Natural killer cell (primary cell): ENCODE measurements at regions not wholly inside any gene's neighbourhood (a gene's known extent, or its start where the extent isn't known, plus 50 kb on each side); places are given as distances from the start of the nearest gene placed in this dataset.

Source experiments
- ATAC-seq, 3 donors: fragments of 150-1000 bp in 2 of 3; fragments of 200-7000 bp in 1 of 3; cut with Tn5 transposase; 1 replicate in 1 of 3; 2 replicates in 2 of 3; pipeline ENCODE4 v1.10.0; 2021; ENCODE audit warnings: mild to moderate bottlenecking in 2 of 3, moderate library complexity in 2 of 3
- DNase-seq, 2 donors: peaks; one replicate each; pipeline versions ENCODE4 v3.0.0 to v3.0.0-alpha.2; 2013 to 2021; ENCODE audit warnings: mixed read lengths in 1 of 2
- H3K27ac ChIP-seq: one replicate; pipeline ENCODE4 v1.5.1; 2013; ENCODE audit warnings: mild to moderate bottlenecking, low read length
- H3K27me3 ChIP-seq: one replicate; pipeline ENCODE4 v1.6.1; 2013; ENCODE audit warnings: low read length; ENCODE audit not compliant: control insufficient read depth, insufficient read depth
- H3K36me3 ChIP-seq: one replicate; pipeline ENCODE4 v1.6.1; 2013; ENCODE audit warnings: low read length; ENCODE audit not compliant: control insufficient read depth, insufficient read depth
- H3K4me1 ChIP-seq: one replicate; pipeline ENCODE4 v1.6.1; 2013; ENCODE audit warnings: low read length; ENCODE audit not compliant: control insufficient read depth, insufficient read depth
- H3K4me3 ChIP-seq: one replicate; pipeline ENCODE4 v1.5.1; 2013; ENCODE audit warnings: low read length
- H3K9me3 ChIP-seq: one replicate; pipeline ENCODE4 v1.6.1; 2013; ENCODE audit warnings: low read length; ENCODE audit not compliant: control insufficient read depth, insufficient read depth
- H3K27ac Mint-ChIP-seq, 2 donors: one replicate each; pipeline ENCODE4 v1.8.0; 2022; ENCODE audit warnings: mild to moderate bottlenecking in 2 of 2, mixed read lengths in 2 of 2, moderate library complexity in 1 of 2
- H3K27me3 Mint-ChIP-seq, 2 donors: one replicate each; pipeline ENCODE4 v1.8.0; 2022; ENCODE audit warnings: low read depth in 2 of 2, mixed read lengths in 2 of 2
- H3K36me3 Mint-ChIP-seq: one replicate; pipeline ENCODE4 v1.8.0; 2022; ENCODE audit warnings: mixed read lengths
- H3K4me1 Mint-ChIP-seq, 2 donors: one replicate each; pipeline ENCODE4 v1.8.0; 2022; ENCODE audit warnings: mixed read lengths in 2 of 2
- H3K4me3 Mint-ChIP-seq: one replicate; pipeline ENCODE4 v1.8.0; 2022; ENCODE audit warnings: mild to moderate bottlenecking, moderate library complexity, mixed read lengths
- H3K9me3 Mint-ChIP-seq, 2 donors: one replicate each; pipeline ENCODE4 v1.8.0; 2022; ENCODE audit warnings: mixed read lengths in 2 of 2
- CTCF ChIP-seq: fragments of 200-600 bp; IDR thresholded peaks from one replicate; pipeline ENCODE4 v1.8.0; 2022; ENCODE audit warnings: antibody characterized with exemption
- WGBS: methylation state at CpG from one replicate; pipeline ENCODE4 v1.1.7; 2013; ENCODE audit warnings: missing lambda C conversion rate; ENCODE audit not compliant: insufficient coverage; 5-methylcytosine and 5-hydroxymethylcytosine counted together
- intact Hi-C: fragments of 100-400 bp; cut with micrococcal nuclease; formaldehyde crosslinking; loops from one replicate; pipeline ENCODE4 v1.14.2; 2022

- Mint-ChIP-seq H3K36me3 (no peaks in the 10 kb centered on the region), H3K27me3 (peaks cover 0 to 5% of the 10 kb centered on the region in 2 donors), H3K9me3 (no peaks in the 10 kb centered on the region), H3K27ac (no peak overlapping the region), H3K4me3 (no peak overlapping the region), H3K4me1 (no peaks in the 10 kb centered on the region)
- TF ChIP-seq CTCF, result no peak
- H3K27ac ChIP-seq, result no peak overlapping the region
- no peak overlapping the region for H3K4me3 ChIP-seq
- intact Hi-C loops, result no loop called here
- H3K36me3 ChIP-seq, result no peaks in the 10 kb centered on the region
- H3K9me3 ChIP-seq, result no peaks in the 10 kb centered on the region
- ATAC-seq, result no peak
- H3K4me1 ChIP-seq, result no peaks in the 10 kb centered on the region
- no peaks in the 10 kb centered on the region for H3K27me3 ChIP-seq
- DNase-seq, result no peak
- WGBS, result 78% methylated on average over 9 of the region's 9 CpGs
These were observed 130.9 kb upstream of the ZBTB40 start for GRCh38 chr1:22320587-22321344.

- intact Hi-C loops, result no loop called here
These were observed 129.7 kb upstream of the ZBTB40 start for GRCh38 chr1:22321917-22322316.

GRCh38 chr1:22323141-22323845, 128.4 kb upstream of the ZBTB40 start:
- Histone ChIP-seq H3K27me3 (no peaks in the 10 kb centered on the region), H3K27ac (no peak overlapping the region), H3K4me3 (no peak overlapping the region), H3K9me3 (no peaks in the 10 kb centered on the region), H3K36me3 (no peaks in the 10 kb centered on the region), H3K4me1 (no peaks in the 10 kb centered on the region)
- WGBS, result 93% methylated on average over 16 of the region's 17 CpGs
- Mint-ChIP-seq H3K36me3 (no peaks in the 10 kb centered on the region), H3K27ac (no peak overlapping the region), H3K27me3 (no peaks in the 10 kb centered on the region), H3K4me3 (no peak overlapping the region), H3K9me3 (no peaks in the 10 kb centered on the region), H3K4me1 (no peaks in the 10 kb centered on the region)
- ATAC-seq, result no peak
- DNase-seq, result no peak
- intact Hi-C loops, result no loop called here
- TF ChIP-seq CTCF, result no peak

More at GRCh38 chr1:22321917-22322316, 129.7 kb upstream of the ZBTB40 start:
- Mint-ChIP-seq H3K9me3 (no peaks in the 10 kb centered on the region), H3K27ac (no peak overlapping the region), H3K4me1 (no peaks in the 10 kb centered on the region), H3K36me3 (no peaks in the 10 kb centered on the region), H3K27me3 (peaks cover 0 to 5% of the 10 kb centered on the region in 2 donors), H3K4me3 (no peak overlapping the region)
- Histone ChIP-seq H3K27ac (no peak overlapping the region), H3K27me3 (no peaks in the 10 kb centered on the region), H3K4me3 (no peak overlapping the region), H3K9me3 (no peaks in the 10 kb centered on the region), H3K36me3 (no peaks in the 10 kb centered on the region), H3K4me1 (no peaks in the 10 kb centered on the region)
- DNase-seq (no peak), ATAC-seq (no peak)
- TF ChIP-seq CTCF, result no peak
- 86% methylated on average over 4 of the region's 4 CpGs for WGBS
